ENCODE measurements at regions not wholly inside any gene's neighbourhood (a gene's known extent, or its start where the extent isn't known, plus 50 kb on each side); places are given as distances from the start of the nearest gene placed in this dataset.

DNA sequence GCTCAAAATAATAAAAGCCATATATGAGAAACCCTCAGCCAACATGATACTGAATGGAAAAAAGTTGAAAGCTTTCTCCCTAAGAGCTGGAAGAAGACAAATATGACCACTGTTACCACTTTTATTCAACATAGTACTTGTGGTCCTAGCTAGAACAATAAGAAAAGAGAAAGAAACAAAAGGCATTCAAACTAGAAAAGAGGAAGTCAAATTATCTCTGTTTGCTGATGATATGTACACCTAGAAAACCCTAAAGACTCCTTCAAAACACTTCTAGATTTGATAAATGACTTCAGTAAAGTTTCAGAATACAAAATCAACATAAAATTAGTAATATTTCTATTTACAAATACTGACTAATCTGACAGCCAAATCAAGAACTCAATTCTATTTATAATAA, 328.8 kb upstream of the GCFC2 start:
- Histone ChIP-seq H4K20me1 (ENCODE audit: insufficient read depth) (no peaks in the 10 kb centered on the region), H3K36me3 (ENCODE audit: control insufficient read depth in 1 of 2, insufficient read depth in 2 of 2, low read length in 2 of 2) (no peaks in the 10 kb centered on the region), H3K9me3 (ENCODE audit: control insufficient read depth in 1 of 2, insufficient read depth in 1 of 2, low read depth in 1 of 2, low read length in 2 of 2) (peaks cover 5 to 14% of the 10 kb centered on the region in 2 experiments; a peak in 2 of 4 replicates), H3K79me2 (ENCODE audit: insufficient read depth, low read length) (no peaks in the 10 kb centered on the region), H3K9me2 (ENCODE audit: insufficient read depth) (no peaks in the 10 kb centered on the region), H3K27me3 (ENCODE audit: insufficient read depth, low read length) (no peaks in the 10 kb centered on the region), H3K4me3 (replicated peaks in 1 of 2; ENCODE audit: low read depth in 1 of 2, low read length in 2 of 2) (no peak overlapping the region), H3K4me1 (ENCODE audit: control insufficient read depth in 1 of 2, insufficient read depth in 2 of 2, low read length in 2 of 2) (no peaks in the 10 kb centered on the region), H3K27ac (ENCODE audit: low read depth, low read length) (no peak overlapping the region), H3K9ac (ENCODE audit: low read length) (no peak overlapping the region), H3K4me2 (ENCODE audit: low read length) (no peak overlapping the region), H2AFZ (ENCODE audit: low read depth, low read length, poor library complexity, severe bottlenecking) (no peak overlapping the region)
- ATAC-seq (no peak), DNase-seq (ENCODE audit: low read depth, low spot score) (no peak)
- BruUV-seq (replicated peaks), result no TSS peak
- ChIA-PET CTCF (no interaction called here), RAD21 (ENCODE audit: low non-redundant PET in 1 of 2, low total read pairs in 2 of 2, uncharacterized antibody in 2 of 2, unreplicated experiment in 2 of 2) (no interaction called here), POLR2A (no interaction called here)
- TF ChIP-seq, protein P1, sequence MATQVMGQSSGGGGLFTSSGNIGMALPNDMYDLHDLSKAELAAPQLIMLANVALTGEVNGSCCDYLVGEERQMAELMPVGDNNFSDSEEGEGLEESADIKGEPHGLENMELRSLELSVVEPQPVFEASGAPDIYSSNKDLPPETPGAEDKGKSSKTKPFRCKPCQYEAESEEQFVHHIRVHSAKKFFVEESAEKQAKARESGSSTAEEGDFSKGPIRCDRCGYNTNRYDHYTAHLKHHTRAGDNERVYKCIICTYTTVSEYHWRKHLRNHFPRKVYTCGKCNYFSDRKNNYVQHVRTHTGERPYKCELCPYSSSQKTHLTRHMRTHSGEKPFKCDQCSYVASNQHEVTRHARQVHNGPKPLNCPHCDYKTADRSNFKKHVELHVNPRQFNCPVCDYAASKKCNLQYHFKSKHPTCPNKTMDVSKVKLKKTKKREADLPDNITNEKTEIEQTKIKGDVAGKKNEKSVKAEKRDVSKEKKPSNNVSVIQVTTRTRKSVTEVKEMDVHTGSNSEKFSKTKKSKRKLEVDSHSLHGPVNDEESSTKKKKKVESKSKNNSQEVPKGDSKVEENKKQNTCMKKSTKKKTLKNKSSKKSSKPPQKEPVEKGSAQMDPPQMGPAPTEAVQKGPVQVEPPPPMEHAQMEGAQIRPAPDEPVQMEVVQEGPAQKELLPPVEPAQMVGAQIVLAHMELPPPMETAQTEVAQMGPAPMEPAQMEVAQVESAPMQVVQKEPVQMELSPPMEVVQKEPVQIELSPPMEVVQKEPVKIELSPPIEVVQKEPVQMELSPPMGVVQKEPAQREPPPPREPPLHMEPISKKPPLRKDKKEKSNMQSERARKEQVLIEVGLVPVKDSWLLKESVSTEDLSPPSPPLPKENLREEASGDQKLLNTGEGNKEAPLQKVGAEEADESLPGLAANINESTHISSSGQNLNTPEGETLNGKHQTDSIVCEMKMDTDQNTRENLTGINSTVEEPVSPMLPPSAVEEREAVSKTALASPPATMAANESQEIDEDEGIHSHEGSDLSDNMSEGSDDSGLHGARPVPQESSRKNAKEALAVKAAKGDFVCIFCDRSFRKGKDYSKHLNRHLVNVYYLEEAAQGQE (IDR thresholded peaks at IDR 0.05; ENCODE audit: low read depth), result no peak
- TF ChIP-seq EZH2 (IDR thresholded peaks at IDR 0.05) (no peak), TCF7L2 (IDR thresholded peaks at IDR 0.05; ENCODE audit: borderline replicate concordance, extremely low read depth, insufficient read depth, insufficient read length) (no peak), EGR1 (IDR thresholded peaks at IDR 0.05; ENCODE audit: low read depth) (no peak), FOSL1 (IDR thresholded peaks at IDR 0.05; ENCODE audit: low read depth) (no peak), CEBPB (IDR thresholded peaks at IDR 0.05; ENCODE audit: low read depth) (no peak)
- intact Hi-C loops (cut with micrococcal nuclease), result no loop called here

DNA sequence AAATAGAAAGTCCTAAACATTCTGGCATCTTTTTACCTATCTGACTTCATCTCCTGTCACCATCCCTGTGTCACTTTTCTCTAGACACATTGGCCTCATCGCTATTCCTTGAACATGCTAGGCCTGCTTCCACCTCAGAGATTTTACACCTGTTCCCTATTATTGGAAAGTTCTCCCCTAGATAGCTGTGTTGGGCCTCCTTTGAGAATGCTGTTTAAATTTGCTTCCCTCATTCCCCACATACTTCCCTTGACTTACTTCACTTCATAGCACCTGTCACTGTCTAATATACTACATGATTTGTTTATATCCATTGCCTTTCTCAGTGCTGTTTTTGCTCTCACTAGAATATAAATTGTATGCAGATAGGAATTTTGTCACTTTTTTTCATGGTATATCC, 317.0 kb upstream of the GCFC2 start:
- CTCF ChIA-PET, result no interaction called here
- ATAC-seq (no peak), DNase-seq (ENCODE audit: low read depth, low spot score) (no peak)
- peaks cover 4 to 23% of the 10 kb centered on the region in 2 experiments; a peak in 1 of 4 replicates for H3K9me3 ChIP-seq (ENCODE audit: control insufficient read depth in 1 of 2, insufficient read depth in 1 of 2, low read depth in 1 of 2, low read length in 2 of 2)
- intact Hi-C loops (cut with micrococcal nuclease), result no loop called here
- RAD21 ChIA-PET (ENCODE audit: low non-redundant PET in 1 of 2, low total read pairs in 2 of 2, uncharacterized antibody in 2 of 2, unreplicated experiment in 2 of 2), result no interaction called here
- no peak overlapping the region for H3K27ac ChIP-seq (ENCODE audit: low read depth, low read length)
- no peaks in the 10 kb centered on the region for H3K4me1 ChIP-seq (ENCODE audit: control insufficient read depth in 1 of 2, insufficient read depth in 2 of 2, low read length in 2 of 2)
- no TSS peak for BruUV-seq (replicated peaks)
- no peaks in the 10 kb centered on the region for H4K20me1 ChIP-seq (ENCODE audit: insufficient read depth)
- no peaks in the 10 kb centered on the region for H3K9me2 ChIP-seq (ENCODE audit: insufficient read depth)
- H3K79me2 ChIP-seq (ENCODE audit: insufficient read depth, low read length), result no peaks in the 10 kb centered on the region
- H3K4me2 ChIP-seq (ENCODE audit: low read length), result no peak overlapping the region
- H3K36me3 ChIP-seq (ENCODE audit: control insufficient read depth in 1 of 2, insufficient read depth in 2 of 2, low read length in 2 of 2), result no peaks in the 10 kb centered on the region
- no peak overlapping the region for H3K9ac ChIP-seq (ENCODE audit: low read length)
- no peaks in the 10 kb centered on the region for H3K27me3 ChIP-seq (ENCODE audit: insufficient read depth, low read length)
- POLR2A ChIA-PET, result no interaction called here
- TF ChIP-seq ZNF274 (IDR thresholded peaks at IDR 0.05; ENCODE audit: low read depth, low read length), result no peak
- TF ChIP-seq CEBPB (IDR thresholded peaks at IDR 0.05; ENCODE audit: low read depth), result no peak
- no peak for TF ChIP-seq EZH2phosphoT487 (IDR thresholded peaks at IDR 0.05; ENCODE audit: borderline replicate concordance)
- TF ChIP-seq EGR1 (IDR thresholded peaks at IDR 0.05; ENCODE audit: low read depth), result no peak
- no peak for TF ChIP-seq POLR2A (IDR thresholded peaks at IDR 0.05; ENCODE audit: borderline replicate concordance, extremely low read depth, insufficient read depth, insufficient read length)
- TF ChIP-seq SIN3A (IDR thresholded peaks at IDR 0.05; ENCODE audit: low read depth), result no peak
- no peak for TF ChIP-seq JUND (IDR thresholded peaks at IDR 0.05)
- TF ChIP-seq, protein P1 (IDR thresholded peaks at IDR 0.05; ENCODE audit: low read depth), result no peak
- no peak for TF ChIP-seq FOSL1 (IDR thresholded peaks at IDR 0.05; ENCODE audit: low read depth)
- TF ChIP-seq YY1 (IDR thresholded peaks at IDR 0.05; ENCODE audit: extremely low read depth, insufficient replicate concordance, low read depth, low read length), result no peak
- no peak for TF ChIP-seq SRF (IDR thresholded peaks at IDR 0.05; ENCODE audit: low read depth)
- H3K4me3 ChIP-seq (replicated peaks in 1 of 2; ENCODE audit: low read depth in 1 of 2, low read length in 2 of 2), result no peak overlapping the region
- H2AFZ ChIP-seq (ENCODE audit: low read depth, low read length, poor library complexity, severe bottlenecking), result no peak overlapping the region
